IMR-90 (cell line): ENCODE measurements at regions not wholly inside any gene's neighbourhood (a gene's known extent, or its start where the extent isn't known, plus 50 kb on each side); places are given as distances from the start of the nearest gene placed in this dataset.

Source experiments
- ATAC-seq: fragments of 200-7000 bp; cut with Tn5 transposase; 2 replicates; pipeline ENCODE4 v1.9.1; 2020; ENCODE audit warnings: low read depth, mild to moderate bottlenecking, moderate library complexity
- BruUV-seq: library from RNA; stranded (reverse); fragments of 400-500 nt; replicated peaks from 2 replicates; lab custom pipeline; 2021; lab: Mats Ljungman, UMichigan
- CTCF ChIA-PET: fragments of 300-600 bp; formaldehyde crosslinking; extraction: SDS; loops from one replicate; lab custom pipeline; 2021; ENCODE audit warnings: antibody characterized with exemption; lab: Yijun Ruan, JAX
- POLR2A ChIA-PET: fragments of 300-600 bp; sonication (Branson Sonifier 250); formaldehyde crosslinking; loops from one replicate; lab custom pipeline; 2022; ENCODE audit warnings: antibody characterized with exemption; ENCODE audit not compliant: unreplicated experiment; lab: Charles Lee
- DNase-seq: peaks from one replicate; pipeline ENCODE4 v3.0.0; 2013
- H2AFZ ChIP-seq: replicated peaks from 2 replicates; pipeline ENCODE3; 2013; ENCODE audit warnings: low read length, mild to moderate bottlenecking; ENCODE audit not compliant: poor library complexity
- H2AK5ac ChIP-seq: 2 replicates; pipeline ENCODE4 v1.6.1; 2013; ENCODE audit warnings: low read depth, low read length, inconsistent platforms
- H2AK9ac ChIP-seq: replicated peaks from 2 replicates; pipeline ENCODE3; 2013; ENCODE audit warnings: mild to moderate bottlenecking, low read depth, low read length, moderate library complexity; ENCODE audit not compliant: poor library complexity
- H2BK120ac ChIP-seq: 2 replicates; pipeline ENCODE4 v1.6.1; 2013; ENCODE audit warnings: low read depth, low read length, inconsistent platforms
- H2BK15ac ChIP-seq: 3 replicates; pipeline ENCODE4 v1.6.1; 2013; ENCODE audit warnings: low read depth, low read length, inconsistent platforms
- H2BK20ac ChIP-seq: 2 replicates; pipeline ENCODE4 v1.6.1; 2013; ENCODE audit warnings: low read depth, mild to moderate bottlenecking, inconsistent platforms, low read length, moderate library complexity
- H2BK5ac ChIP-seq: 2 replicates; pipeline ENCODE4 v1.6.1; 2013; ENCODE audit warnings: mild to moderate bottlenecking, low read depth, low read length, inconsistent platforms; ENCODE audit not compliant: poor library complexity, severe bottlenecking
- H3K14ac ChIP-seq: replicated peaks from 2 replicates; pipeline ENCODE4 v1.6.1; 2013; ENCODE audit warnings: low read depth, low read length, inconsistent platforms
- H3K18ac ChIP-seq: 2 replicates; pipeline ENCODE4 v1.6.1; 2013; ENCODE audit warnings: low read depth, low read length, control low read depth
- H3K23ac ChIP-seq: 2 replicates; pipeline ENCODE4 v1.6.1; 2013; ENCODE audit warnings: low read depth, low read length, inconsistent platforms
- H3K27ac ChIP-seq: 2 replicates; pipeline ENCODE4 v1.5.1; 2013; ENCODE audit warnings: mild to moderate bottlenecking, control low read depth, low read length; ENCODE audit not compliant: insufficient read depth
- H3K27me3 ChIP-seq: 2 replicates; pipeline ENCODE4 v1.6.1; 2013; ENCODE audit warnings: low read length; ENCODE audit not compliant: control insufficient read depth, insufficient read depth
- H3K36me3 ChIP-seq: 2 replicates; pipeline ENCODE4 v1.6.1; 2013; ENCODE audit warnings: low read length, mixed read lengths; ENCODE audit not compliant: control insufficient read depth, insufficient read depth
- H3K4ac ChIP-seq: 2 replicates; pipeline ENCODE4 v1.6.1; 2013; ENCODE audit warnings: low read depth, low read length, inconsistent platforms
- H3K4me1 ChIP-seq: 2 replicates; pipeline ENCODE4 v1.6.1; 2013; ENCODE audit warnings: low read length, mixed read lengths; ENCODE audit not compliant: control insufficient read depth, insufficient read depth
- H3K4me2 ChIP-seq: 2 replicates; pipeline ENCODE4 v1.6.1; 2013; ENCODE audit warnings: low read depth, mild to moderate bottlenecking, control low read depth, low read length, moderate library complexity
- H3K4me3 ChIP-seq: 2 replicates; pipeline ENCODE4 v1.5.1; 2013; ENCODE audit warnings: low read depth, mild to moderate bottlenecking, control low read depth, low read length, moderate library complexity; ENCODE audit not compliant: insufficient read depth
- H3K56ac ChIP-seq: 2 replicates; pipeline ENCODE4 v1.6.1; 2013; ENCODE audit warnings: low read length, inconsistent platforms; ENCODE audit not compliant: insufficient read depth; ENCODE audit errors: extremely low read depth
- H3K79me1 ChIP-seq, 2 experiments: 2 replicates each; pipeline ENCODE4 v1.6.1; 2013; ENCODE audit warnings: low read length in 2 of 2, inconsistent platforms in 1 of 2, low read depth in 1 of 2
- H3K9ac ChIP-seq: 2 replicates; pipeline ENCODE4 v1.6.1; 2013; ENCODE audit warnings: low read depth, low read length, control low read depth
- H3K9me1 ChIP-seq: 2 replicates; pipeline ENCODE4 v1.6.1; 2013; ENCODE audit warnings: low read length, inconsistent platforms; ENCODE audit not compliant: insufficient read depth
- H3K9me3 ChIP-seq: 2 replicates; pipeline ENCODE4 v1.6.1; 2013; ENCODE audit warnings: low read length; ENCODE audit not compliant: control insufficient read depth, insufficient read depth
- H4K20me1 ChIP-seq: 2 replicates; pipeline ENCODE4 v1.6.1; 2013; ENCODE audit warnings: low read length, inconsistent platforms; ENCODE audit not compliant: insufficient read depth
- H4K5ac ChIP-seq: 2 replicates; pipeline ENCODE4 v1.6.1; 2013; ENCODE audit warnings: mild to moderate bottlenecking, low read depth, low read length, control low read depth
- H4K8ac ChIP-seq, 2 experiments: 2 replicates each; pipeline ENCODE4 v1.6.1; 2013; ENCODE audit warnings: low read depth in 2 of 2, low read length in 2 of 2, control low read depth in 1 of 2, inconsistent platforms in 1 of 2
- H4K91ac ChIP-seq: 2 replicates; pipeline ENCODE4 v1.6.1; 2013; ENCODE audit warnings: low read depth, low read length, inconsistent platforms; ENCODE audit not compliant: insufficient read depth
- CHD1 ChIP-seq: IDR thresholded peaks from 2 replicates; pipeline ENCODE4 v1.6.1; 2012; ENCODE audit warnings: low read depth, low read length, improper control_type of control experiment
- CTCF ChIP-seq: conservative IDR thresholded peaks from 2 replicates; pipeline ENCODE4 v1.5.1; 2012; ENCODE audit warnings: mild to moderate bottlenecking, low read depth, low read length, improper control_type of control experiment
- ELK1 ChIP-seq: fragments of 150-350 bp; IDR thresholded peaks from 2 replicates; pipeline ENCODE4 v1.6.1; 2016; ENCODE audit warnings: low read depth, mild to moderate bottlenecking, low read length, moderate library complexity, borderline replicate concordance
- NFE2L2 ChIP-seq: fragments of 150-350 bp; IDR thresholded peaks from 2 replicates; pipeline ENCODE4 v1.6.1; 2016; ENCODE audit warnings: low read depth, mild to moderate bottlenecking, low read length
- WGBS, 2 experiments: methylation state at CpG; one replicate each; pipeline versions ENCODE4 v1.1.5 to v1.1.7; 2013; ENCODE audit warnings: missing lambda C conversion rate in 2 of 2; ENCODE audit not compliant: insufficient read length in 1 of 2; ENCODE audit errors: extremely low coverage in 2 of 2; 5-methylcytosine and 5-hydroxymethylcytosine counted together
- dilution Hi-C: fragments of 300-500 bp; cut with HindIII; formaldehyde crosslinking; loops from one replicate; pipeline ENCODE4 v1.14.3; 2018; ENCODE audit warnings: low sequenced_read_pairs; ENCODE audit not compliant: unreplicated experiment
- in situ Hi-C: fragments of 300-500 bp; cut with MboI; formaldehyde crosslinking; loops from 3 replicates; pipeline ENCODE4 v1.14.3; 2019; ENCODE audit warnings: low sequenced_read_pairs, inconsistent platforms, mixed read lengths
- intact Hi-C: fragments of 100-400 bp; cut with micrococcal nuclease; formaldehyde crosslinking; loops from 2 replicates; pipeline ENCODE4 v1.10.0; 2022

GRCh38 chr5:117337064-117337749 is 762.6 kb upstream of the SEMA6A start:
- Histone ChIP-seq H4K5ac (no peak overlapping the region), H2AK9ac (no peak overlapping the region), H3K79me1 (no peaks in the 10 kb centered on the region), H4K91ac (no peak overlapping the region), H3K9me3 (no peaks in the 10 kb centered on the region), H2BK120ac (no peak overlapping the region), H3K18ac (no peak overlapping the region), H2BK5ac (no peak overlapping the region), H3K4me3 (no peak overlapping the region), H3K4me2 (no peak overlapping the region), H3K23ac (no peak overlapping the region), H3K9me1 (no peaks in the 10 kb centered on the region), H3K4me1 (no peaks in the 10 kb centered on the region), H3K9ac (no peak overlapping the region), H2BK20ac (no peak overlapping the region), H2AFZ (no peak overlapping the region), H4K8ac (no peak overlapping the region), H3K56ac (no peak overlapping the region), H4K20me1 (no peaks in the 10 kb centered on the region), H3K27me3 (no peaks in the 10 kb centered on the region), H3K36me3 (no peaks in the 10 kb centered on the region), H3K4ac (no peak overlapping the region), H3K27ac (no peak overlapping the region), H2BK15ac (no peak overlapping the region), H2AK5ac (no peak overlapping the region), H3K14ac (no peak overlapping the region)
- dilution Hi-C loops: no loop called here
- BruUV-seq: no TSS peak
- intact Hi-C loops: no loop called here
- WGBS, 2 experiments: no CpG with 5 or more reads among the region's 4 CpGs
- TF ChIP-seq ELK1: no peak
- TF ChIP-seq CTCF: no peak
- no peak for TF ChIP-seq NFE2L2
- TF ChIP-seq CHD1: no peak
- ChIA-PET CTCF (no interaction called here), POLR2A (no interaction called here)
- DNase-seq (no peak), ATAC-seq (no peak)
- in situ Hi-C loops: no loop called here
